ENCODE measurements at regions not wholly inside any gene's neighbourhood (a gene's known extent, or its start where the extent isn't known, plus 50 kb on each side); places are given as distances from the start of the nearest gene placed in this dataset.

DNA sequence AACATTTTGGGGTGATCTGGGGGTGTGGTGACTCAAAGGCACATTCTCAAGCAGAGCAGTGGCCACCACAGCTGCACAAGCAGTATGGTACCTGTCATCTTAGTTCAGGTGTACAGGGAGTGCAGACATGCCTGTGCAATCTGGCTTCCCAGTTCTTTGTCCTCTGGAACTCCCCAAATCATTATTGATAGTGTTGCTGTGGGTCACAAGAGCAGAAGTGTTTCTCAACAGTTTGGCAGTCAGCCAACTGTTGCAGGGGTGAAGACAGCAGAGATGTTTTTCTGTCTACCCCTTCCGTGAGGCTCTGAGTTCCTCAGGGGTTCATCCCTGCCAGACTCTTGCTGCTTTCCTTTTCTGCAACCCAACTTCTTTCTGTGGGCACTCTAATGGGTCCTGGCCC lies 206.5 kb upstream of the ZSWIM2 start:
- no peak for ATAC-seq (ENCODE audit: low FRiP score in 2 of 2)
- Histone ChIP-seq H3K4me3 (no peak overlapping the region), H3K36me3 (no peaks in the 10 kb centered on the region), H3K27me3 (no peaks in the 10 kb centered on the region), H3K4me1 (no peaks in the 10 kb centered on the region), H3K27ac (no peak overlapping the region), H3K9me3 (no peaks in the 10 kb centered on the region)
- DNase-seq, result no peak
- TF ChIP-seq, protein P1, sequence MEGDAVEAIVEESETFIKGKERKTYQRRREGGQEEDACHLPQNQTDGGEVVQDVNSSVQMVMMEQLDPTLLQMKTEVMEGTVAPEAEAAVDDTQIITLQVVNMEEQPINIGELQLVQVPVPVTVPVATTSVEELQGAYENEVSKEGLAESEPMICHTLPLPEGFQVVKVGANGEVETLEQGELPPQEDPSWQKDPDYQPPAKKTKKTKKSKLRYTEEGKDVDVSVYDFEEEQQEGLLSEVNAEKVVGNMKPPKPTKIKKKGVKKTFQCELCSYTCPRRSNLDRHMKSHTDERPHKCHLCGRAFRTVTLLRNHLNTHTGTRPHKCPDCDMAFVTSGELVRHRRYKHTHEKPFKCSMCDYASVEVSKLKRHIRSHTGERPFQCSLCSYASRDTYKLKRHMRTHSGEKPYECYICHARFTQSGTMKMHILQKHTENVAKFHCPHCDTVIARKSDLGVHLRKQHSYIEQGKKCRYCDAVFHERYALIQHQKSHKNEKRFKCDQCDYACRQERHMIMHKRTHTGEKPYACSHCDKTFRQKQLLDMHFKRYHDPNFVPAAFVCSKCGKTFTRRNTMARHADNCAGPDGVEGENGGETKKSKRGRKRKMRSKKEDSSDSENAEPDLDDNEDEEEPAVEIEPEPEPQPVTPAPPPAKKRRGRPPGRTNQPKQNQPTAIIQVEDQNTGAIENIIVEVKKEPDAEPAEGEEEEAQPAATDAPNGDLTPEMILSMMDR (IDR thresholded peaks at IDR 0.05), result no peak
- no peak for TF ChIP-seq POLR2A (IDR thresholded peaks at IDR 0.05)
- no peak for TF ChIP-seq POLR2AphosphoS5 (IDR thresholded peaks at IDR 0.05)
- TF ChIP-seq EP300 (IDR thresholded peaks at IDR 0.05), result no peak
- WGBS, 2 donors, result 33 to 82% methylated on average over 1 of the region's 1 CpG

DNA sequence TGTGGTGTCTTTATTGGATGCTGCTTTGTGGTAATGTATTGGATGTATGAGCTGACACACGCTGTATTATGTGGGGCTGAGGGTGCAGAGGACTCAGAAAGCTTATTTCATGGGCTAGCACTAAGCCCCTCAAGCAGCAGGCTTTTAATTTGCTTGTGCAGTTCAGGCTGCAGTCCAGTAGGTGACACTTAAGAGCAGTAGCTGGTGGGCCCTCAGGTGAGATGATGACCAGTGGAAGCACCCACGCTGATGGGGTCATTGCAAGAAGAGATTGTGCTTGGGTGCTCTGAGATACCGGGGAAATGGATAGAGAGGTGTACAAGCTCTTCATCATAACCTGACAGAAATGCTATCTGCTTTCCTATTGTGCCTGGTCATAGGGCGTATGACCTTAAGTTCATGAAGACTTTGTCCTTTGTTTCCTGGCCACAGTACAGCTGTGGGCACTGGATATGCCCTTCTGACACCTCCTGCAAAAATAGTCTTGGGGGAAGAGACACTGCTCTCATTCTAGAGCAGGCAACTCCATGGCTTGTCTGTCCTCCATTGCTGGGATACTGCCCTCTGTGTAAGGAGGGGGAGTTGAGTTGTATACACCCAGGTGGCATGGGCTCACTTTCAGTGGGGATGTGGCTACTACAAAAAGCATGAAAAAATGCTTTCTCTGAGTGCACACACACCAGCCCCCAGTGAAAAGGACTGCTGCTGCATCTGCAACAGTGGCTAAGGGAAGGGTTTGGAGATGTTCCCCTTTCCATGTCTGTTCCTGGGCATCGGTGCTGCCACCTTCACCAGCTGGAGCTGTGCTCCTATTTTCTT lies 205.7 kb upstream of the ZSWIM2 start:
- Histone ChIP-seq H3K27ac (no peak overlapping the region), H3K9me3 (no peaks in the 10 kb centered on the region), H3K27me3 (no peaks in the 10 kb centered on the region), H3K36me3 (no peaks in the 10 kb centered on the region), H3K4me3 (no peak overlapping the region), H3K4me1 (no peaks in the 10 kb centered on the region)
- ATAC-seq (ENCODE audit: low FRiP score in 2 of 2) (no peak), DNase-seq (no peak)
- TF ChIP-seq, protein P1 (IDR thresholded peaks at IDR 0.05), result no peak
- TF ChIP-seq POLR2A (IDR thresholded peaks at IDR 0.05) (no peak), EP300 (IDR thresholded peaks at IDR 0.05) (no peak), POLR2AphosphoS5 (IDR thresholded peaks at IDR 0.05) (no peak)
- WGBS, 2 donors, result 76 to 95% methylated on average over 4 to 5 of the region's 5 CpGs

DNA sequence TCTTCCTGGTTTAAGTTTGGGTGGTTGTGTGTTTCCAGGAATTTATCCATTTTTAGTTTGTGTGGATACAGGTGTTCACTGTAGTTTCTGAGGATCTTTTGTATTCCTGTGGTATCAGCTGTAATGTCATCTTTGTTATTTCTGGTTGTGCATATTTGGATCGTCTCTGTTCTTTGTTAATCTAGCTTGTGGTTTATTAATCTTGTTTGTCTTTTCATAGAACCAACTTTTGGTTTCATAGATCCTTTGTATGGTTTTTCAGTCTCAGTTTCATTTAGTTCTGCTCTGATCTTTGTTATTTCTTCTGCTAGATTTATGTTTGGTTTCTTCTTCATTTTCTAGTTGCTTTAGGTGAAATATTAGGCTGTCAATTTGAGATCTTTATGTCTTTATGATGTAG lies 202.4 kb upstream of the ZSWIM2 start:
- H3K36me3 ChIP-seq, result no peaks in the 10 kb centered on the region
- no peak overlapping the region for H3K4me3 ChIP-seq
- DNase-seq, result no peak
- no peaks in the 10 kb centered on the region for H3K4me1 ChIP-seq
- no peak overlapping the region for H3K27ac ChIP-seq
- ATAC-seq (ENCODE audit: low FRiP score in 2 of 2), result no peak
- WGBS, 2 donors, result 71 to 73% methylated on average over 1 of the region's 1 CpG
- no peaks in the 10 kb centered on the region for H3K9me3 ChIP-seq
- TF ChIP-seq, protein P1 (IDR thresholded peaks at IDR 0.05), result no peak
- no peak for TF ChIP-seq POLR2A (IDR thresholded peaks at IDR 0.05)
- TF ChIP-seq EP300 (IDR thresholded peaks at IDR 0.05), result no peak
- TF ChIP-seq POLR2AphosphoS5 (IDR thresholded peaks at IDR 0.05), result no peak
- no peaks in the 10 kb centered on the region for H3K27me3 ChIP-seq

DNA sequence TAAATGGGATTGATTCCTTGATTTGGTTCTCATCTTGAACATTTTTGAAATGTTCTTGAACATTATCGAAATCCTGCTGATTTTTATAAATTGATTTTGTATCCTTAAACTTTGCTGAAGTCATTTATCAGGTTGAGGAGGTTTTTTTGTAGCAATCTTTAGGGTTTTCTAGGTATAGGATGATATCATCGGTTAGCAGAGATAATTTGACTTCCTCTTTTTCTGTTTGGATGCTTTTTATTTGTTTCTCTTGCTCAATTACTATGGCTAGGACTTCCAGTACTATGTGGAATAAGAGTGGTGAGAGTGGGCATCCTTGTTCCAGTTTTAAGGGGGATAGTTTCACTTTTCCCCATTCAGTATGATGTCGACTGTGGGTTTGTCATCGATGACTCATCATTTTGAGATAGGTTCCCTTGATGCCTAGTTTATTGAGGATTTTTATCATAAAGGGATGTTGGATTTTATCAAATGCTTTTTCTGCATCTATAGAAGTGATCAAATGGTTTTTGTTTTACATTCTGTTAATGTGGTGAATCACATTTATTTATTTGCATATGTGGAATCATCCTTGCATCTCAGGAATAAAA lies 201.5 kb upstream of the ZSWIM2 start:
- WGBS, 2 donors, result 87 to 89% methylated on average over 4 of the region's 4 CpGs
- TF ChIP-seq POLR2AphosphoS5 (IDR thresholded peaks at IDR 0.05) (no peak), EP300 (IDR thresholded peaks at IDR 0.05) (no peak), POLR2A (IDR thresholded peaks at IDR 0.05) (no peak)
- TF ChIP-seq, protein P1 (IDR thresholded peaks at IDR 0.05), result no peak
- ATAC-seq (ENCODE audit: low FRiP score in 2 of 2), result no peak
- no peaks in the 10 kb centered on the region for H3K9me3 ChIP-seq
- no peak overlapping the region for H3K4me3 ChIP-seq
- no peaks in the 10 kb centered on the region for H3K4me1 ChIP-seq
- no peaks in the 10 kb centered on the region for H3K27me3 ChIP-seq
- no peak overlapping the region for H3K27ac ChIP-seq
- no peak for DNase-seq
- H3K36me3 ChIP-seq, result no peaks in the 10 kb centered on the region

DNA sequence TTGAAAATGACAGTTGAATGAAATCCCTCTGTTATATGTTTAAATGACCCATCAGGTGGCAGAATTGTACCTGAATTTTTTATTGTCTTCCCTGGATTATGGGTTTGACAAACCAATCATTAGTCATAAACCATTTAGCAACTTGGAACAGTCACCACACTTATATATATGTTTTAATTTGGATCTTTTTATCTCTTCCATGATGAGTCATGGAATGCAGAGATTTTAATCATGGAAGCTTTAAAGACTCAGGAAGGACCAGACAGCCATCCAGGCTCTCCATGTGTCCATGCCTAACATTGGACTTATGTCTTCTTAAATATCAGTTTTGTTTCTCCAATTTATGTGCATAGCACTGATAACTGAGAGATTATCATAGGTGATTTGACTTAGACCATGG lies 188.3 kb upstream of the ZSWIM2 start:
- no peak overlapping the region for H3K4me3 ChIP-seq
- ATAC-seq (ENCODE audit: low FRiP score in 2 of 2), result no peak
- DNase-seq, result no peak

More for the DNA sequence above, 188.3 kb upstream of the ZSWIM2 start:
- no peaks in the 10 kb centered on the region for H3K9me3 ChIP-seq
- H3K4me1 ChIP-seq, result no peaks in the 10 kb centered on the region
- no peak overlapping the region for H3K27ac ChIP-seq
- TF ChIP-seq, protein P1 (IDR thresholded peaks at IDR 0.05), result no peak
- no peak for TF ChIP-seq POLR2A (IDR thresholded peaks at IDR 0.05)
- no peak for TF ChIP-seq EP300 (IDR thresholded peaks at IDR 0.05)
- TF ChIP-seq POLR2AphosphoS5 (IDR thresholded peaks at IDR 0.05), result no peak
- H3K36me3 ChIP-seq, result no peaks in the 10 kb centered on the region
- no peaks in the 10 kb centered on the region for H3K27me3 ChIP-seq

Measured in upper lobe of left lung (tissue), 6 donors.